Bronchial epithelial cell (primary cell): ENCODE measurements at regions not wholly inside any gene's neighbourhood (a gene's known extent, or its start where the extent isn't known, plus 50 kb on each side); places are given as distances from the start of the nearest gene placed in this dataset.
"Not testable (repeated sequence)": the region's sequence is repeated elsewhere in the genome, so short reads cannot be mapped to it uniquely, and the experiment has no call there.

ENCODE experiments used
- DNase-seq: peaks from one replicate; pipeline ENCODE4 v3.0.0-alpha.2; 2010; ENCODE audit warnings: low read depth
- FAIRE-seq: peaks from 2 replicates; lab custom pipeline; 2011; peaks lifted over from hg19 to GRCh38; lab: Jason Lieb, UNC
- H3K27me3 ChIP-seq: 2 replicates; pipeline ENCODE4 v1.5.1; 2011; ENCODE audit warnings: low read length; ENCODE audit not compliant: control insufficient read depth, insufficient read depth
- H3K36me3 ChIP-seq: 2 replicates; pipeline ENCODE4 v1.5.1; 2011; ENCODE audit warnings: low read length; ENCODE audit not compliant: control insufficient read depth, insufficient read depth
- H3K4me3 ChIP-seq: 2 replicates; pipeline ENCODE4 v1.5.1; 2011; ENCODE audit warnings: mild to moderate bottlenecking, low read depth, low read length, control low read depth
- TF ChIP-seq, protein P1 (sequence below): IDR thresholded peaks from 2 replicates; pipeline ENCODE4 v1.5.1; 2011; ENCODE audit warnings: mild to moderate bottlenecking, moderate library complexity, low read length, control low read depth, inconsistent platforms; ENCODE audit not compliant: insufficient read depth, severe bottlenecking

DNA sequence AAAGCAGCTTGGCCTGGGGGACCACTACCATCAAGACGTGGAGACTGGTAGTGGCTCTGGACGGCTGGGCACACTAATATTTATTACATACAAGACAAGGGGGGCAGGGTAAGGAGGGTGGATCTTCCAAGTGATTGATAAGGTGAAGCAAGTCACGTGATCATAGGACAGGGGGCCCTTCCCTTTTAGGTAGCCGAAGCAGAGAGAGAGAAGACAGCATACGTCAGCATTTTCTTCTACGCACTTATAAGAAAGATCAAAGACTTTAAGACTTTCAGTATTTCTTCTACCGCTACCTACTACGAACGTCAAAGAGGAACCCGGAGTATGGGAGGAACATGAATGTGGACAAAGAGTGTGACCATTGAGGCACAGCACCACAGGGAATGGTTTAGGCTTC is 307.9 kb downstream of the RPIA start:
- H3K36me3 ChIP-seq: no peaks in the 10 kb centered on the region
- DNase-seq (no peak), FAIRE-seq (no peak)
- H3K27me3 ChIP-seq: no peaks in the 10 kb centered on the region
- TF ChIP-seq, protein P1, sequence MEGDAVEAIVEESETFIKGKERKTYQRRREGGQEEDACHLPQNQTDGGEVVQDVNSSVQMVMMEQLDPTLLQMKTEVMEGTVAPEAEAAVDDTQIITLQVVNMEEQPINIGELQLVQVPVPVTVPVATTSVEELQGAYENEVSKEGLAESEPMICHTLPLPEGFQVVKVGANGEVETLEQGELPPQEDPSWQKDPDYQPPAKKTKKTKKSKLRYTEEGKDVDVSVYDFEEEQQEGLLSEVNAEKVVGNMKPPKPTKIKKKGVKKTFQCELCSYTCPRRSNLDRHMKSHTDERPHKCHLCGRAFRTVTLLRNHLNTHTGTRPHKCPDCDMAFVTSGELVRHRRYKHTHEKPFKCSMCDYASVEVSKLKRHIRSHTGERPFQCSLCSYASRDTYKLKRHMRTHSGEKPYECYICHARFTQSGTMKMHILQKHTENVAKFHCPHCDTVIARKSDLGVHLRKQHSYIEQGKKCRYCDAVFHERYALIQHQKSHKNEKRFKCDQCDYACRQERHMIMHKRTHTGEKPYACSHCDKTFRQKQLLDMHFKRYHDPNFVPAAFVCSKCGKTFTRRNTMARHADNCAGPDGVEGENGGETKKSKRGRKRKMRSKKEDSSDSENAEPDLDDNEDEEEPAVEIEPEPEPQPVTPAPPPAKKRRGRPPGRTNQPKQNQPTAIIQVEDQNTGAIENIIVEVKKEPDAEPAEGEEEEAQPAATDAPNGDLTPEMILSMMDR: no peak
- no peak overlapping the region for H3K4me3 ChIP-seq

- H3K36me3 ChIP-seq: no peaks in the 10 kb centered on the region
- DNase-seq (no peak), FAIRE-seq (no peak)
- TF ChIP-seq, protein P1: no peak
- H3K4me3 ChIP-seq: no peak overlapping the region
- no peaks in the 10 kb centered on the region for H3K27me3 ChIP-seq
Observed at GRCh38 chr2:89000235-89000634, 308.8 kb downstream of the RPIA start.

- not testable (repeated sequence) for H3K27me3 ChIP-seq, H3K36me3 ChIP-seq
- FAIRE-seq: peak; percentile 68
Observed at GRCh38 chr2:89004238-89004637, 312.8 kb downstream of the RPIA start.

DNA sequence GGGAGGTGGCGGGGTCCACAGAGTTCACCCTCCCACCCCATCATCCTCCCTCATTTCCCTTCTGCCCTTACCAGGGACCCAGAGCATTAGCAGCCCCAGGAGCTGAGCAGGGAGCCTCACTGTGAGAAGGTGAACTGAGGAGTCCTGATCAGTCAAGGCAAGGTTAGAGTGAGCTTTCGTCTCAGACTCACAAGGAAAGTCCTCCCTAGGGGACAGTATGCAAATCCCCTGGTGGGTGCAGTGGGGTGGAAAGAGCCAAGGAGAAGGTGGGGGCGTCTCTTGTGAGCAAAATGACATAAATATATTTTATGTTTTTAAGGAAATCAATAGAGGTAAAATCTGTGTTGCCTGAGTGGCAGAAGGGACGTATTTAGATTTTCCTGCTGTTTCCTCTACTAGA is 329.1 kb downstream of the RPIA start:
- not testable (repeated sequence) for FAIRE-seq, H3K27me3 ChIP-seq, DNase-seq, H3K4me3 ChIP-seq, H3K36me3 ChIP-seq

More at GRCh38 chr2:89004238-89004637, 312.8 kb downstream of the RPIA start:
- not testable (repeated sequence) for DNase-seq, H3K4me3 ChIP-seq

GRCh38 chr2:89026296-89026695 is 334.8 kb downstream of the RPIA start:
- H3K27me3 ChIP-seq, H3K4me3 ChIP-seq, H3K36me3 ChIP-seq, DNase-seq, FAIRE-seq: not testable (repeated sequence)

DNA sequence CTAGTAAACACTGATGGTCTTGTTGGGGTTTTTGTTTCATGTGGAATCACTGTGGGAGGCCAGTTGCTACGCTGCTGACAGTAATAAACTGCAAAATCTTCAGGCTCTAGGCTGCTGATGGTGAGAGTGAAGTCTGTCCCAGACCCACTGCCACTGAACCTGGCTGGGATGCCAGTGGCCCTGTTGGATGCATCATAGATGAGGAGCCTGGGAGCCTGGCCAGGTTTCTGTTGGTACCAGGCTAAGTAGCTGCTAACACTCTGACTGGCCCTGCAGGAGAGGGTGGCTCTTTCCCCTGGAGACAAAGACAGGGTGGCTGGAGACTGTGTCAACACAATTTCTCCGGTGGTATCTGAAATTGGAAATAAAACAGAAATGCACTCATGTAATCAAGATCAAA is 335.6 kb downstream of the RPIA start:
- not testable (repeated sequence) for DNase-seq, H3K4me3 ChIP-seq, H3K36me3 ChIP-seq, H3K27me3 ChIP-seq, FAIRE-seq

- not testable (repeated sequence) for H3K27me3 ChIP-seq, H3K4me3 ChIP-seq, FAIRE-seq, H3K36me3 ChIP-seq, DNase-seq
Observed at GRCh38 chr2:89027536-89027935, 336.1 kb downstream of the RPIA start.

DNA sequence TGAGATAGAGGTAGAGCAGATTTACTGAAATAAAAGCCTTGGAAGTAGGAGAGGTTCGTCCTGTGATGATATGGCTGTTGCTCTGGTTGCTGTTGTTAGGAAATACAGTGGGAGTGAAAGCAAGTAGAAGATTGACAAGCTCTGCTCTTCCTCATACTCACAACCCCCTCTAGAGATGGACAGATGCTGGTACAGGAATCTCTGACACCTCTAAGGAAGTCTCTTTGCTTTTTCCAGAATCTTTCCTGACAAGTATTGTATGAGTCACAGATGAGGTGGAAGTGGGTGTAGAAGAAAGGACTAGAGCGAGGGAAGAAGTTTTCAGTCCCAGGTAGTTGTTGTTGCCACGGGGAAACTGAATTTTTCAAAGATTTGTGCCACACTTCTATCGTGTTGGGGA is 337.8 kb downstream of the RPIA start:
- FAIRE-seq, H3K27me3 ChIP-seq, H3K36me3 ChIP-seq, H3K4me3 ChIP-seq, DNase-seq: not testable (repeated sequence)

GRCh38 chr2:89048138-89049066 is 356.9 kb downstream of the RPIA start:
- H3K4me3 ChIP-seq: not testable (repeated sequence)

DNA sequence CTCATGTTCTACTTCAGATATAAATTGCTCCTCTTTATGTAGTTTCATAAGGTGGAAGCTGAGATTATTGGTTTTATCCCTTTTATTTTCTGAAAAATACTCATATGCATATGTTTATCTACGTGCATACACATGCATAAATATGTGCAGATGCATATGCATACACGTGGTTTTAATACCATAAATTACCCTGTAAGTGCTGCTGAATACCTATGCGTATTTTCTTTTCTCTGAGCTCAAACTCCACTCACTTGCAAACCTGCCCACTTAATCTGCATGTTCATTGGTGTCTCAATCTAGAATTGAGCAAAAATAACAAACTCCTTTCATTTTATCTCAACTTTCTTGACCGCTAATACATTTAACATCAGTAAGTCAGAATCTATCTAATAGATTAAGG is 367.1 kb downstream of the RPIA start:
- not testable (repeated sequence) for H3K4me3 ChIP-seq, H3K36me3 ChIP-seq, H3K27me3 ChIP-seq, FAIRE-seq, DNase-seq

More at GRCh38 chr2:89048138-89049066, 356.9 kb downstream of the RPIA start:
- FAIRE-seq: peak; percentile 87
- peak; percentile 37 for DNase-seq
- H3K36me3 ChIP-seq, H3K27me3 ChIP-seq: not testable (repeated sequence)
- TF ChIP-seq, protein P1: peak; percentile 45

GRCh38 chr2:89061174-89061573 is 369.7 kb downstream of the RPIA start:
- not testable (repeated sequence) for H3K4me3 ChIP-seq, H3K36me3 ChIP-seq, FAIRE-seq, DNase-seq, H3K27me3 ChIP-seq
